GM23338 (cell line): ENCODE measurements at regions not wholly inside any gene's neighbourhood (a gene's known extent, or its start where the extent isn't known, plus 50 kb on each side); places are given as distances from the start of the nearest gene placed in this dataset.

Experiments
- CTCF ChIP-seq, 2 experiments: fragments of 200-600 bp in 1 of 2; sonication (generic) in 1 of 2; conservative IDR thresholded peaks; 2 replicates each; pipeline versions ENCODE4 v1.5.1 to v1.6.1; 2016 to 2017; ENCODE audit warnings: antibody characterized with exemption in 2 of 2, low read depth in 2 of 2, mild to moderate bottlenecking in 2 of 2, moderate library complexity in 1 of 2
- REST ChIP-seq: IDR thresholded peaks from one replicate; pipeline ENCODE4 v1.6.1; 2018; ENCODE audit warnings: antibody characterized with exemption; ENCODE audit not compliant: unreplicated experiment

GRCh38 chr5:23372177-23372576, 135.2 kb upstream of the PRDM9 start:
- no peak for TF ChIP-seq CTCF (conservative IDR thresholded peaks at IDR 0.05; ENCODE audit: low read depth in 2 of 2)
- TF ChIP-seq REST, result no peak
